ENCODE measurements at regions not wholly inside any gene's neighbourhood (a gene's known extent, or its start where the extent isn't known, plus 50 kb on each side); places are given as distances from the start of the nearest gene placed in this dataset.
"Not testable (repeated sequence)": the region's sequence is repeated elsewhere in the genome, so short reads cannot be mapped to it uniquely, and the experiment has no call there.

GRCh38 chr5:29126462-29126861 is 2067.0 kb upstream of the CDH6 start:
- DNase-seq: not testable (repeated sequence)

- no peak for DNase-seq
These were observed 2071.2 kb upstream of the CDH6 start for GRCh38 chr5:29122306-29122705.

GRCh38 chr5:29114331-29114768 is 2076.0 kb upstream of the CDH9 start:
- DNase-seq: no peak

- DNase-seq: no peak
These were observed 2075.1 kb upstream of the CDH9 start for GRCh38 chr5:29113516-29113915.

GRCh38 chr5:29099585-29099984 is 2061.2 kb upstream of the CDH9 start:
- no peak for DNase-seq

- DNase-seq: no peak
These were observed 2051.3 kb upstream of the CDH9 start for GRCh38 chr5:29089591-29090130.

GRCh38 chr5:29085142-29085541 is 2046.8 kb upstream of the CDH9 start:
- DNase-seq: no peak

GRCh38 chr5:29079771-29080170 is 2041.4 kb upstream of the CDH9 start:
- DNase-seq: no peak

- DNase-seq: no peak
These were observed 2039.1 kb upstream of the CDH9 start for GRCh38 chr5:29077451-29077850.

- DNase-seq: no peak
These were observed 2030.7 kb upstream of the CDH9 start for GRCh38 chr5:29069104-29069402.

GRCh38 chr5:29061381-29061780 is 2023.0 kb upstream of the CDH9 start:
- DNase-seq: no peak

- no peak for DNase-seq
These were observed 2016.3 kb upstream of the CDH9 start for GRCh38 chr5:29054694-29055093.

GRCh38 chr5:29054282-29054681 is 2015.9 kb upstream of the CDH9 start:
- DNase-seq: no peak

GRCh38 chr5:29051509-29051908 is 2013.1 kb upstream of the CDH9 start:
- no peak for DNase-seq

- no peak for DNase-seq
These were observed 2003.8 kb upstream of the CDH9 start for GRCh38 chr5:29042152-29042551.

GRCh38 chr5:29040404-29040803 is 2002.0 kb upstream of the CDH9 start:
- DNase-seq: no peak

- DNase-seq: no peak
These were observed 2001.6 kb upstream of the CDH9 start for GRCh38 chr5:29039994-29040393.

GRCh38 chr5:29037716-29038115 is 1999.3 kb upstream of the CDH9 start:
- no peak for DNase-seq

- DNase-seq: no peak
These were observed 1985.7 kb upstream of the CDH9 start for GRCh38 chr5:29024052-29024451.

- DNase-seq: no peak
These were observed 1985.2 kb upstream of the CDH9 start for GRCh38 chr5:29023541-29023940.

- no peak for DNase-seq
These were observed 1979.1 kb upstream of the CDH9 start for GRCh38 chr5:29017501-29017900.

- DNase-seq: no peak
These were observed 1977.7 kb upstream of the CDH9 start for GRCh38 chr5:29016067-29016466.

- no peak for DNase-seq
These were observed 1977.1 kb upstream of the CDH9 start for GRCh38 chr5:29015523-29015922.

GRCh38 chr5:29005386-29005785 is 1967.0 kb upstream of the CDH9 start:
- no peak for DNase-seq

- DNase-seq: no peak
These were observed 1964.1 kb upstream of the CDH9 start for GRCh38 chr5:29002481-29002880.

GRCh38 chr5:29001666-29002065 is 1963.3 kb upstream of the CDH9 start:
- DNase-seq: no peak
